GM23338 (cell line): ENCODE measurements at regions not wholly inside any gene's neighbourhood (a gene's known extent, or its start where the extent isn't known, plus 50 kb on each side); places are given as distances from the start of the nearest gene placed in this dataset.

Source experiments
- ATAC-seq: fragments of 200-7000 bp; cut with Tn5 transposase; 3 replicates; pipeline ENCODE4 v1.9.1; 2020
- DNase-seq: peaks from one replicate; pipeline ENCODE4 v3.0.0-alpha.2; 2015; ENCODE audit warnings: low spot score
- H2AFZ ChIP-seq: fragments of 200-600 bp; sonication (generic); 2 replicates; pipeline ENCODE4 v1.8.0; 2016; ENCODE audit warnings: antibody characterized with exemption, mild to moderate bottlenecking, moderate library complexity
- H3F3A ChIP-seq: fragments of 200-600 bp; sonication (generic); replicated peaks from 2 replicates; pipeline ENCODE4 v1.8.0; 2017; ENCODE audit warnings: antibody characterized with exemption, mixed run types, low read depth
- H3K27ac ChIP-seq: fragments of 200-600 bp; sonication (generic); 2 replicates; pipeline ENCODE4 v1.6.1; 2016; ENCODE audit warnings: low read depth
- H3K27me3 ChIP-seq: fragments of 200-600 bp; sonication (generic); 2 replicates; pipeline ENCODE4 v1.8.0; 2016; ENCODE audit warnings: mild to moderate bottlenecking, mixed run types, moderate library complexity; ENCODE audit not compliant: insufficient read depth
- H3K36me3 ChIP-seq: fragments of 200-600 bp; sonication (generic); 2 replicates; pipeline ENCODE4 v1.8.0; 2016; ENCODE audit warnings: mild to moderate bottlenecking; ENCODE audit not compliant: insufficient read depth
- H3K4me1 ChIP-seq: fragments of 200-600 bp; sonication (generic); 2 replicates; pipeline ENCODE4 v1.8.0; 2016; ENCODE audit warnings: mild to moderate bottlenecking, moderate library complexity; ENCODE audit not compliant: insufficient read depth
- H3K4me2 ChIP-seq: fragments of 200-600 bp; sonication (generic); 2 replicates; pipeline ENCODE4 v1.7.1; 2017; ENCODE audit warnings: mixed run types
- H3K4me3 ChIP-seq: fragments of 200-600 bp; sonication (generic); 2 replicates; pipeline ENCODE4 v1.6.1; 2016; ENCODE audit warnings: mixed run types
- H3K79me2 ChIP-seq: fragments of 200-600 bp; sonication (generic); replicated peaks from 2 replicates; pipeline ENCODE4 v1.8.0; 2017; ENCODE audit warnings: mild to moderate bottlenecking; ENCODE audit not compliant: insufficient read depth
- H3K9me2 ChIP-seq: fragments of 200-600 bp; sonication (generic); 2 replicates; pipeline ENCODE4 v1.8.0; 2017; ENCODE audit not compliant: insufficient read depth
- H4K20me1 ChIP-seq: fragments of 200-600 bp; sonication (generic); replicated peaks from 2 replicates; pipeline ENCODE4 v1.8.0; 2017; ENCODE audit warnings: mild to moderate bottlenecking; ENCODE audit not compliant: insufficient read depth
- H3K27ac Mint-ChIP-seq: 2 replicates; pipeline ENCODE4 v1.8.0; 2020; ENCODE audit warnings: inconsistent platforms, mild to moderate bottlenecking, moderate library complexity, mixed read lengths
- H3K27me3 Mint-ChIP-seq: 3 replicates; pipeline ENCODE4 v1.8.0; 2022; ENCODE audit warnings: low read depth, mild to moderate bottlenecking, moderate library complexity, mixed read lengths, inconsistent platforms; ENCODE audit not compliant: insufficient read depth, poor library complexity
- H3K36me3 Mint-ChIP-seq: 3 replicates; pipeline ENCODE4 v1.8.0; 2021; ENCODE audit warnings: low read depth, mild to moderate bottlenecking, inconsistent platforms, moderate library complexity, mixed read lengths
- H3K4me1 Mint-ChIP-seq: 3 replicates; pipeline ENCODE4 v1.8.0; 2020; ENCODE audit warnings: mild to moderate bottlenecking, inconsistent platforms, mixed read lengths
- H3K4me3 Mint-ChIP-seq: 3 replicates; pipeline ENCODE4 v1.8.0; 2021; ENCODE audit warnings: moderate library complexity, mild to moderate bottlenecking, inconsistent platforms, mixed read lengths
- H3K9me3 Mint-ChIP-seq: 3 replicates; pipeline ENCODE4 v1.8.0; 2020; ENCODE audit warnings: moderate library complexity, mild to moderate bottlenecking, inconsistent platforms, mixed read lengths
- CREB1 ChIP-seq: fragments of 250-450 bp; sonication (Bioruptor Pico); IDR thresholded peaks from 2 replicates; pipeline ENCODE4 v1.5.0; 2020; ENCODE audit warnings: low read depth, mild to moderate bottlenecking, moderate library complexity
- EZH2 ChIP-seq: fragments of 200-600 bp; sonication (generic); IDR thresholded peaks from one replicate; pipeline ENCODE4 v1.8.0; 2017; ENCODE audit warnings: antibody characterized with exemption, mild to moderate bottlenecking, low read depth; ENCODE audit not compliant: unreplicated experiment
- EZH2phosphoT487 ChIP-seq: fragments of 200-600 bp; sonication (generic); IDR thresholded peaks from one replicate; pipeline ENCODE4 v1.8.1; 2018; ENCODE audit warnings: antibody characterized with exemption; ENCODE audit not compliant: unreplicated experiment
- JUNB ChIP-seq: IDR thresholded peaks from one replicate; pipeline ENCODE4 v1.6.1; 2016; ENCODE audit warnings: antibody characterized with exemption; ENCODE audit not compliant: unreplicated experiment
- NANOG ChIP-seq: IDR thresholded peaks from 2 replicates; pipeline ENCODE4 v1.6.1; 2016; ENCODE audit warnings: antibody characterized with exemption, borderline replicate concordance
- POLR2AphosphoS5 ChIP-seq: IDR thresholded peaks from 2 replicates; pipeline ENCODE4 v1.6.1; 2016; ENCODE audit warnings: antibody characterized with exemption, low read depth
- STAT1 ChIP-seq: IDR thresholded peaks from one replicate; pipeline ENCODE4 v1.6.1; 2016; ENCODE audit warnings: antibody characterized with exemption; ENCODE audit not compliant: unreplicated experiment
- ZNF114 ChIP-seq: fragments of 250-450 bp; sonication (Bioruptor Pico); IDR thresholded peaks from 2 replicates; pipeline ENCODE4 v1.5.0; 2020; ENCODE audit warnings: mild to moderate bottlenecking, moderate library complexity
- ZNF331 ChIP-seq: fragments of 250-450 bp; sonication (Bioruptor Pico); IDR thresholded peaks from 2 replicates; pipeline ENCODE4 v1.5.0; 2020; ENCODE audit warnings: low read depth, mild to moderate bottlenecking, moderate library complexity
- ZNF462 ChIP-seq: fragments of 250-450 bp; sonication (Bioruptor Pico); IDR thresholded peaks from 2 replicates; pipeline ENCODE4 v1.5.0; 2020; ENCODE audit warnings: mild to moderate bottlenecking, moderate library complexity
- TF ChIP-seq, protein P1 (sequence below): IDR thresholded peaks from 2 replicates; pipeline ENCODE4 v1.6.1; 2016; ENCODE audit warnings: antibody characterized with exemption
- TF ChIP-seq, protein P2 (sequence below): IDR thresholded peaks from one replicate; pipeline ENCODE4 v1.6.1; 2018; ENCODE audit warnings: antibody characterized with exemption; ENCODE audit not compliant: unreplicated experiment
- TF ChIP-seq, protein P3 (sequence below), 2 experiments: fragments of 200-600 bp in 1 of 2; sonication (generic) in 1 of 2; conservative IDR thresholded peaks; 2 replicates each; pipeline versions ENCODE4 v1.5.1 to v1.6.1; 2016 to 2017; ENCODE audit warnings: antibody characterized with exemption in 2 of 2, low read depth in 2 of 2, mild to moderate bottlenecking in 2 of 2, moderate library complexity in 1 of 2

DNA sequence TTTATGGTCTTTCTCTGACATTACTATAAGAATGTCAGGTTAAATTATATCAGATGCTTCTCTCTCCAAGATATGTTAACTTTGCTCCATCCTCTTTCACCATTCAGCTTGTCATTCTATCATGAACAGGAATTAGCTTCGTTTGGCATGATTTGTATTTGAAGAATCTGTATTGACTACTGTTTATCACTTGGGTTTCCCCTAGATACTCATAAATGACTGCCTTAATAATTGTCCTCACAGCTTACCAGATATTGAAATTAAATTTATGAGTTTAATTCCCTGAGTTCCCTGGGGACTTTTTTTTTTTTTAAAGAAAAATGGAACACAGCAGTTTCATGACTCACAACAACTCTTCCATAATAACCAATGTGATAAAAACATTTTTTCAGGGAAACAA is 76.2 kb upstream of the EOLA2 start:
- TF ChIP-seq, protein P1, sequence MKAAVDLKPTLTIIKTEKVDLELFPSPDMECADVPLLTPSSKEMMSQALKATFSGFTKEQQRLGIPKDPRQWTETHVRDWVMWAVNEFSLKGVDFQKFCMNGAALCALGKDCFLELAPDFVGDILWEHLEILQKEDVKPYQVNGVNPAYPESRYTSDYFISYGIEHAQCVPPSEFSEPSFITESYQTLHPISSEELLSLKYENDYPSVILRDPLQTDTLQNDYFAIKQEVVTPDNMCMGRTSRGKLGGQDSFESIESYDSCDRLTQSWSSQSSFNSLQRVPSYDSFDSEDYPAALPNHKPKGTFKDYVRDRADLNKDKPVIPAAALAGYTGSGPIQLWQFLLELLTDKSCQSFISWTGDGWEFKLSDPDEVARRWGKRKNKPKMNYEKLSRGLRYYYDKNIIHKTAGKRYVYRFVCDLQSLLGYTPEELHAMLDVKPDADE: no peak
- TF ChIP-seq, protein P2, sequence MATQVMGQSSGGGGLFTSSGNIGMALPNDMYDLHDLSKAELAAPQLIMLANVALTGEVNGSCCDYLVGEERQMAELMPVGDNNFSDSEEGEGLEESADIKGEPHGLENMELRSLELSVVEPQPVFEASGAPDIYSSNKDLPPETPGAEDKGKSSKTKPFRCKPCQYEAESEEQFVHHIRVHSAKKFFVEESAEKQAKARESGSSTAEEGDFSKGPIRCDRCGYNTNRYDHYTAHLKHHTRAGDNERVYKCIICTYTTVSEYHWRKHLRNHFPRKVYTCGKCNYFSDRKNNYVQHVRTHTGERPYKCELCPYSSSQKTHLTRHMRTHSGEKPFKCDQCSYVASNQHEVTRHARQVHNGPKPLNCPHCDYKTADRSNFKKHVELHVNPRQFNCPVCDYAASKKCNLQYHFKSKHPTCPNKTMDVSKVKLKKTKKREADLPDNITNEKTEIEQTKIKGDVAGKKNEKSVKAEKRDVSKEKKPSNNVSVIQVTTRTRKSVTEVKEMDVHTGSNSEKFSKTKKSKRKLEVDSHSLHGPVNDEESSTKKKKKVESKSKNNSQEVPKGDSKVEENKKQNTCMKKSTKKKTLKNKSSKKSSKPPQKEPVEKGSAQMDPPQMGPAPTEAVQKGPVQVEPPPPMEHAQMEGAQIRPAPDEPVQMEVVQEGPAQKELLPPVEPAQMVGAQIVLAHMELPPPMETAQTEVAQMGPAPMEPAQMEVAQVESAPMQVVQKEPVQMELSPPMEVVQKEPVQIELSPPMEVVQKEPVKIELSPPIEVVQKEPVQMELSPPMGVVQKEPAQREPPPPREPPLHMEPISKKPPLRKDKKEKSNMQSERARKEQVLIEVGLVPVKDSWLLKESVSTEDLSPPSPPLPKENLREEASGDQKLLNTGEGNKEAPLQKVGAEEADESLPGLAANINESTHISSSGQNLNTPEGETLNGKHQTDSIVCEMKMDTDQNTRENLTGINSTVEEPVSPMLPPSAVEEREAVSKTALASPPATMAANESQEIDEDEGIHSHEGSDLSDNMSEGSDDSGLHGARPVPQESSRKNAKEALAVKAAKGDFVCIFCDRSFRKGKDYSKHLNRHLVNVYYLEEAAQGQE: no peak
- TF ChIP-seq ZNF331 (CRISPR knock-in tag) (no peak), EZH2 (no peak), EZH2phosphoT487 (no peak), NANOG (no peak), POLR2AphosphoS5 (no peak), JUNB (no peak), ZNF114 (CRISPR knock-in tag) (no peak), CREB1 (no peak), STAT1 (no peak), ZNF462 (CRISPR knock-in tag) (no peak)
- TF ChIP-seq, protein P3, sequence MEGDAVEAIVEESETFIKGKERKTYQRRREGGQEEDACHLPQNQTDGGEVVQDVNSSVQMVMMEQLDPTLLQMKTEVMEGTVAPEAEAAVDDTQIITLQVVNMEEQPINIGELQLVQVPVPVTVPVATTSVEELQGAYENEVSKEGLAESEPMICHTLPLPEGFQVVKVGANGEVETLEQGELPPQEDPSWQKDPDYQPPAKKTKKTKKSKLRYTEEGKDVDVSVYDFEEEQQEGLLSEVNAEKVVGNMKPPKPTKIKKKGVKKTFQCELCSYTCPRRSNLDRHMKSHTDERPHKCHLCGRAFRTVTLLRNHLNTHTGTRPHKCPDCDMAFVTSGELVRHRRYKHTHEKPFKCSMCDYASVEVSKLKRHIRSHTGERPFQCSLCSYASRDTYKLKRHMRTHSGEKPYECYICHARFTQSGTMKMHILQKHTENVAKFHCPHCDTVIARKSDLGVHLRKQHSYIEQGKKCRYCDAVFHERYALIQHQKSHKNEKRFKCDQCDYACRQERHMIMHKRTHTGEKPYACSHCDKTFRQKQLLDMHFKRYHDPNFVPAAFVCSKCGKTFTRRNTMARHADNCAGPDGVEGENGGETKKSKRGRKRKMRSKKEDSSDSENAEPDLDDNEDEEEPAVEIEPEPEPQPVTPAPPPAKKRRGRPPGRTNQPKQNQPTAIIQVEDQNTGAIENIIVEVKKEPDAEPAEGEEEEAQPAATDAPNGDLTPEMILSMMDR (conservative IDR thresholded peaks at IDR 0.05; ENCODE audit: low read depth in 2 of 2): no peak
- H3K4me1 Mint-ChIP-seq: no peaks in the 10 kb centered on the region; the same call in 2 of the 3 replicates
- H3K79me2 ChIP-seq: no peaks in the 10 kb centered on the region
- H3K4me3 ChIP-seq: no peak overlapping the region
- no peaks in the 10 kb centered on the region for H3F3A ChIP-seq
- no peaks in the 10 kb centered on the region for H3K36me3 Mint-ChIP-seq
- H3K27me3 Mint-ChIP-seq: no peaks in the 10 kb centered on the region
- no peaks in the 10 kb centered on the region for H3K27me3 ChIP-seq
- H3K36me3 ChIP-seq: no peaks in the 10 kb centered on the region
- H3K27ac ChIP-seq: no peak overlapping the region
- no peak for DNase-seq
- H4K20me1 ChIP-seq: no peaks in the 10 kb centered on the region
- no peak overlapping the region for H3K27ac Mint-ChIP-seq
- no peak overlapping the region for H2AFZ ChIP-seq
- no peak overlapping the region for H3K4me2 ChIP-seq
- no peaks in the 10 kb centered on the region for H3K9me2 ChIP-seq
- no peak overlapping the region for H3K4me3 Mint-ChIP-seq
- H3K9me3 Mint-ChIP-seq: no peaks in the 10 kb centered on the region
- H3K4me1 ChIP-seq: no peaks in the 10 kb centered on the region
- ATAC-seq: no peak
